Activated CD4-positive, alpha-beta T cell treated with anti-CD3 and anti-CD28 coated beads for 36 hours (primary cell): ENCODE measurements at regions not wholly inside any gene's neighbourhood (a gene's known extent, or its start where the extent isn't known, plus 50 kb on each side); places are given as distances from the start of the nearest gene placed in this dataset.

Experiments used
- ATAC-seq: fragments of 200-7000 bp; cut with Tn5 transposase; one replicate; pipeline ENCODE4 v1.10.0; 2021; ENCODE audit warnings: mild to moderate bottlenecking, moderate library complexity
- CTCF ChIA-PET: fragments of 350-600 bp; sonication (Branson Sonifier 250); formaldehyde crosslinking; loops from one replicate; lab custom pipeline; 2021; ENCODE audit warnings: antibody characterized with exemption; lab: Charles Lee
- POLR2A ChIA-PET: fragments of 350-600 bp; sonication (Branson Sonifier 250); formaldehyde crosslinking; loops from one replicate; lab custom pipeline; 2021; ENCODE audit warnings: antibody characterized with exemption, inconsistent platforms; lab: Charles Lee
- DNase-seq: peaks from one replicate; pipeline ENCODE4 v3.0.0-alpha.2; 2020
- H3K27ac Mint-ChIP-seq: one replicate; pipeline ENCODE4 v1.8.0; 2021; ENCODE audit warnings: mixed read lengths
- H3K27me3 Mint-ChIP-seq: one replicate; pipeline ENCODE4 v1.8.0; 2021; ENCODE audit warnings: mixed read lengths
- H3K36me3 Mint-ChIP-seq: one replicate; pipeline ENCODE4 v1.8.0; 2021; ENCODE audit warnings: low read depth, mixed read lengths
- H3K4me1 Mint-ChIP-seq: one replicate; pipeline ENCODE4 v1.8.0; 2021; ENCODE audit warnings: mixed read lengths
- H3K4me3 Mint-ChIP-seq: one replicate; pipeline ENCODE4 v1.8.0; 2021; ENCODE audit warnings: mild to moderate bottlenecking, moderate library complexity, mixed read lengths
- H3K9me3 Mint-ChIP-seq: one replicate; pipeline ENCODE4 v1.8.0; 2021; ENCODE audit warnings: low read depth, mixed read lengths
- intact Hi-C, 2 experiments: fragments of 100-400 bp; cut with DNase I in 1 of 2; cut with micrococcal nuclease in 1 of 2; formaldehyde crosslinking; loops; one replicate each; pipeline versions ENCODE4 v1.14.2 to v1.15.1; 2022 to 2024; cut with DNase I, micrococcal nuclease

DNA sequence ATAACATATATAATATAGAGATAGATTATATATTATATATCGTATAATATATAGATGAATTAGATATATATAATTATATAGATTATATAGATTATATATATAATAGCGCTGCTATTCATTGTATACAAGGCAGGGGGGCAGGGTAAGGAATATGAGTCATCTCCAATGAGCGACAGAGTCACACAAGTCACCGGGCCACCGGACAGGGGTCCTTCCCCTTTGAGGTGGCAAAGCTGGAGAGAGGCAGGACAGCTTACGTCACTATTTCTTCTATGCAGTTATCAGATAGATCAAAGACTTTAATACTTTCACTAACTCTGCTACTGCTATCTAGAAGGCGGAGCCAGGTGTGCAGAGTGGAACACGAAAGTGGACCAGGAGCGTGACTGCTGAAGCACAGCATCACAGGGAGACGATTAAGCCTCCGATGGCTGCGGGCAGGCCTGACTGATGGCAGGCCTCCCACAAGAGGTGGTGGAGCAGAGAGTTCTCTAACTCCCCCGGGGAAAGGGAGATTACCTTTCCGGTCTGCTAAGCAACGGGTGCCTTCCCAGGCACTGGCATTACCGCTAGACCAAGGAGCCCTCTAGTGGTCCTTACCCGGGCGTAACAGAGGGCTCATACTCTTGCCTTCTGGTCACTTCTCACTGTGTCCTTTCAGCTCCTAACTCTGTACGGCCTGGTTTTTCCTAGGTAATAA lies 2154.7 kb downstream of the MRPL39 start:
- Mint-ChIP-seq H3K4me1 (no peaks in the 10 kb centered on the region), H3K27ac (no peak overlapping the region), H3K4me3 (no peak overlapping the region), H3K27me3 (no peaks in the 10 kb centered on the region), H3K36me3 (no peaks in the 10 kb centered on the region), H3K9me3 (peaks cover 2% of the 10 kb centered on the region)
- intact Hi-C loops: no loop called here
- POLR2A ChIA-PET: no interaction called here
- CTCF ChIA-PET: no interaction called here
- DNase-seq (peak; percentile 25), ATAC-seq (no peak)

GRCh38 chr21:23445307-23445706 lies 2162.0 kb downstream of the MRPL39 start:
- Mint-ChIP-seq H3K4me1 (no peaks in the 10 kb centered on the region), H3K27ac (no peak overlapping the region), H3K27me3 (no peaks in the 10 kb centered on the region), H3K36me3 (no peaks in the 10 kb centered on the region), H3K9me3 (no peaks in the 10 kb centered on the region), H3K4me3 (no peak overlapping the region)
- ChIA-PET POLR2A (no interaction called here), CTCF (no interaction called here)
- intact Hi-C loops: no loop called here
- no peak for ATAC-seq
- DNase-seq: no peak

GRCh38 chr21:23438081-23438480 lies 2169.2 kb downstream of the MRPL39 start:
- no peak for ATAC-seq
- H3K4me3 Mint-ChIP-seq: no peak overlapping the region
- POLR2A ChIA-PET: no interaction called here
- H3K4me1 Mint-ChIP-seq: no peaks in the 10 kb centered on the region
- no peak for DNase-seq
- no peaks in the 10 kb centered on the region for H3K36me3 Mint-ChIP-seq
- intact Hi-C loops: no loop called here
- no peak overlapping the region for H3K27ac Mint-ChIP-seq
- peaks cover 8% of the 10 kb centered on the region for H3K9me3 Mint-ChIP-seq
- CTCF ChIA-PET: interaction anchor here (0.6 kb wide), 1 partner anchor 39 kb away, joined by 3 read pairs; no protein-coding TSS in a partner anchor
- no peaks in the 10 kb centered on the region for H3K27me3 Mint-ChIP-seq

DNA sequence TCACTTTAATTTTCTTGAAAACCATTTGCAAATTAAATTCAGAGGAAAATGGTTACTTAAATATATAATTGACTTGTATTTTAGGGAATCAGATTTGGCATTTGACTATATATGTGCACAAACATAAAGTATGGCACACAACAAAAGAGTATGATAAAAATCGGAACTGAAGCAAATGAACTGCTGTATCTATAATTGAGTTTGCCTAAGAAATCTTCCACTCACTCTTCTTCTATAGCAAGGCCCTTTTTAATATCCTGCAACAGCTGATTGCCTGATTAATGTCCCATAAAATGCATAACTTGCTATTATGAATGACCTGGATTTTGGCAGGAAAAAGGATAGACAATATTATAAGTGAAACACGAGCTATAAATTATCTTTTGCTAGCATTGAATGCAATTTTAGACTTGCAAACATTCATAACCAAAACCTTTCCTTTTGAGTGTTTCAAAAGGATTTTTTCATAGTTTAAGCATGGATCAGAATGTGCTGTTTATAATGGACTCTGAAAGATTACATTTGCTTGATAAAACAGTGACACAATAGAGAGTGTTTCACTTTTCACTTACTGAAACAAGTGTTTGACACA lies 2204.3 kb downstream of the MRPL39 start:
- ATAC-seq (no peak), DNase-seq (no peak)
- Mint-ChIP-seq H3K27me3 (no peaks in the 10 kb centered on the region), H3K4me1 (no peaks in the 10 kb centered on the region), H3K9me3 (no peaks in the 10 kb centered on the region), H3K4me3 (no peak overlapping the region), H3K27ac (no peak overlapping the region), H3K36me3 (no peaks in the 10 kb centered on the region)
- POLR2A ChIA-PET: no interaction called here
- CTCF ChIA-PET: interaction anchor here (0.6 to 0.8 kb wide), 2 partner anchors 11 to 224 kb away, joined by 3 to 4 read pairs; no protein-coding TSS in a partner anchor
- intact Hi-C loops: no loop called here

- H3K27me3 Mint-ChIP-seq: no peaks in the 10 kb centered on the region
These were observed 2206.0 kb downstream of the MRPL39 start for GRCh38 chr21:23401278-23401677.

GRCh38 chr21:23398726-23399125 lies 2208.6 kb downstream of the MRPL39 start:
- no peaks in the 10 kb centered on the region for H3K27me3 Mint-ChIP-seq
- H3K36me3 Mint-ChIP-seq: no peaks in the 10 kb centered on the region
- no peak overlapping the region for H3K27ac Mint-ChIP-seq
- POLR2A ChIA-PET: no interaction called here
- H3K4me3 Mint-ChIP-seq: no peak overlapping the region
- H3K9me3 Mint-ChIP-seq: no peaks in the 10 kb centered on the region
- no peaks in the 10 kb centered on the region for H3K4me1 Mint-ChIP-seq
- no peak for DNase-seq
- no peak for ATAC-seq
- intact Hi-C loops: no loop called here
- CTCF ChIA-PET: interaction anchor here (0.7 kb wide), 1 partner anchor 39 kb away, joined by 3 read pairs; no protein-coding TSS in a partner anchor

More at GRCh38 chr21:23401278-23401677, 2206.0 kb downstream of the MRPL39 start:
- H3K9me3 Mint-ChIP-seq: no peaks in the 10 kb centered on the region
- no peaks in the 10 kb centered on the region for H3K4me1 Mint-ChIP-seq
- DNase-seq (no peak), ATAC-seq (no peak)
- CTCF ChIA-PET: no interaction called here
- no peak overlapping the region for H3K27ac Mint-ChIP-seq
- POLR2A ChIA-PET: no interaction called here
- intact Hi-C loops: no loop called here
- H3K36me3 Mint-ChIP-seq: no peaks in the 10 kb centered on the region
- H3K4me3 Mint-ChIP-seq: no peak overlapping the region

GRCh38 chr21:23394458-23394857 lies 2212.8 kb downstream of the MRPL39 start:
- POLR2A ChIA-PET: no interaction called here
- no peaks in the 10 kb centered on the region for H3K9me3 Mint-ChIP-seq
- no peak overlapping the region for H3K4me3 Mint-ChIP-seq
- CTCF ChIA-PET: interaction anchor here (0.8 kb wide), 1 partner anchor 129 kb away, joined by 3 read pairs; no protein-coding TSS in a partner anchor
- DNase-seq (no peak), ATAC-seq (no peak)
- no peaks in the 10 kb centered on the region for H3K4me1 Mint-ChIP-seq
- intact Hi-C loops: no loop called here
- H3K27me3 Mint-ChIP-seq: no peaks in the 10 kb centered on the region
- no peaks in the 10 kb centered on the region for H3K36me3 Mint-ChIP-seq
- H3K27ac Mint-ChIP-seq: no peak overlapping the region

GRCh38 chr21:23384679-23385078 lies 2222.6 kb downstream of the MRPL39 start:
- intact Hi-C loops: no loop called here
- Mint-ChIP-seq H3K4me3 (no peak overlapping the region), H3K27ac (no peak overlapping the region), H3K4me1 (no peaks in the 10 kb centered on the region), H3K27me3 (no peaks in the 10 kb centered on the region), H3K9me3 (peaks cover 5% of the 10 kb centered on the region), H3K36me3 (no peaks in the 10 kb centered on the region)
- no peak for ATAC-seq
- CTCF ChIA-PET: no interaction called here
- POLR2A ChIA-PET: no interaction called here
- DNase-seq: no peak

- CTCF ChIA-PET: no interaction called here
- H3K9me3 Mint-ChIP-seq: peaks cover 2% of the 10 kb centered on the region
- ATAC-seq (no peak), DNase-seq (no peak)
- no peaks in the 10 kb centered on the region for H3K4me1 Mint-ChIP-seq
- no peak overlapping the region for H3K27ac Mint-ChIP-seq
- H3K4me3 Mint-ChIP-seq: no peak overlapping the region
- no peaks in the 10 kb centered on the region for H3K27me3 Mint-ChIP-seq
- intact Hi-C loops: no loop called here
- no peaks in the 10 kb centered on the region for H3K36me3 Mint-ChIP-seq
- POLR2A ChIA-PET: no interaction called here
These were observed 2233.1 kb downstream of the MRPL39 start for GRCh38 chr21:23374155-23374554.

DNA sequence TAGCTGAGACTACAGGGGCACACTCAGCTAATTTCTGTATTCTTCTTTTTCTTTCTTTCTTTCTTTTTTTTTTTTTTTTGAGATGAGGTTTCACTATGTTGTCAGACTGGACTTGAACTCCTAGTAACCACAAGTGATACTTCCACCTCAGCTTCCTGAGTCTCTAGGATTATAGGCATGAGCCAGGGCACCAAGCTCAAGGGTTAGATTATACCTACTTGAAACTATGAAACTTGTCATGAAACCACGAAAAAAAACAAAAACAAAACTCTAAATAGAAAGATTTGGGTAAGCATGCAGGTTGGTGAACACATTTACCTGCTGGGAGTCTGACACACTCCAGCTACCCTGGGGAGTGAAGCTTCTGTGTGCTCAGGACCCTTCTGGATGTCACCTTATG lies 2250.4 kb downstream of the MRPL39 start:
- Mint-ChIP-seq H3K4me1 (no peaks in the 10 kb centered on the region), H3K27me3 (no peaks in the 10 kb centered on the region), H3K36me3 (no peaks in the 10 kb centered on the region), H3K9me3 (peaks cover 18% of the 10 kb centered on the region), H3K4me3 (no peak overlapping the region), H3K27ac (no peak overlapping the region)
- CTCF ChIA-PET: interaction anchor here (0.5 kb wide), 1 partner anchor 366 kb away, joined by 4 read pairs; no protein-coding TSS in a partner anchor
- POLR2A ChIA-PET: no interaction called here
- ATAC-seq: no peak
- intact Hi-C loops: no loop called here
- DNase-seq: no peak

GRCh38 chr21:23316190-23316589 lies 2291.1 kb downstream of the MRPL39 start:
- H3K36me3 Mint-ChIP-seq: no peaks in the 10 kb centered on the region
- no peaks in the 10 kb centered on the region for H3K27me3 Mint-ChIP-seq

GRCh38 chr21:23308741-23309140 lies 2298.5 kb downstream of the MRPL39 start:
- ATAC-seq (no peak), DNase-seq (no peak)
- Mint-ChIP-seq H3K27ac (no peak overlapping the region), H3K9me3 (no peaks in the 10 kb centered on the region), H3K27me3 (no peaks in the 10 kb centered on the region), H3K36me3 (no peaks in the 10 kb centered on the region), H3K4me1 (no peaks in the 10 kb centered on the region), H3K4me3 (no peak overlapping the region)
- intact Hi-C loops: no loop called here
- ChIA-PET POLR2A (no interaction called here), CTCF (no interaction called here)

More at GRCh38 chr21:23316190-23316589, 2291.1 kb downstream of the MRPL39 start:
- intact Hi-C loops: no loop called here
- ATAC-seq: no peak
- CTCF ChIA-PET: no interaction called here
- no peak overlapping the region for H3K27ac Mint-ChIP-seq
- DNase-seq: no peak
- no peaks in the 10 kb centered on the region for H3K9me3 Mint-ChIP-seq
- H3K4me1 Mint-ChIP-seq: no peaks in the 10 kb centered on the region
- no peak overlapping the region for H3K4me3 Mint-ChIP-seq
- POLR2A ChIA-PET: no interaction called here
